ENCODE measurements at regions not wholly inside any gene's neighbourhood (a gene's known extent, or its start where the extent isn't known, plus 50 kb on each side); places are given as distances from the start of the nearest gene placed in this dataset.

DNA sequence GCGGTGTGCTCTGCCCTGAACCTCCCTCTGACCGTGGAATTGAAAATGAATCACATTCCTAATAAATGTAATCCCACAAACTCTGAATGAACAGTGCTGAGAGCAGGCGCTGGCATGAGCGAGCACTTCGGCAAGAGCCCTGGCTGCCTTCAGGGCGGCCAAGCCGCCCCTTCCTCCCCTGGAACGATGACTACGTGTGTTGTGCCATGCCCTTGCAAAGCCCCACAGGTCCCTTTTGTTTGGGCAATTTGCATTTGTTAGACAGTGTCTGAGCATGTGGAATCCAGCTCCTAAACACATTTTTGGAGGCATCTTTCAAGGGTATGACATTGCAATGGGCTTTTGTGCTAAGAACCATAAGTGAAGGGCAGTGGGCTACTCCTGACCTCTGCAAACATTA, 95.6 kb upstream of the MKI67 start:
- no peak for DNase-seq (ENCODE audit: low read depth)

DNA sequence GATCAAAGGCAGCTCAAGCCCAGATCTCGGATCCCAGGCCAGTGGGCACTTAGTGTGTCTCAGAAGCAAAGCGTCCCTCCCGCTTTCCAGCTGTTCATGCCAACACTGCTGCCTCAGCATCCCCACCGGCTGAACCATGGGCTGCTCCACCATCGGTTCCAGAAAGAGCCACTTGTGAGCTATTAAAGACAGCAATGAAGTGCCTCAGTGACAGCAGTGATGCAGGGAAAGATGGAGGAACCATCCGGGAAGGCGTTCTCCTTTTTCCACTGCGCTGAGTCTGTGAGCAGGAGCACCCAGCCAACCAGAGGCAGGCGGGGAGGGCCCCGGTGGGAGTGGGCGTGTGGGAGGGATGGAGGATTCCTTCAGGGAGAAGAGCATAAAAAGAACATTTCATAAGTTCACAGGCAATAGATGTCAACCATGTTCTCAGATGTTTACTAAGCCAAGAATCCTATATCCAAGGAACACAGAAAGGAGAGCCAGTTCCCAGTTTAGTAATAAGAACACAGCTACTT, 96.2 kb upstream of the MKI67 start:
- DNase-seq (ENCODE audit: low read depth) = no peak

DNA sequence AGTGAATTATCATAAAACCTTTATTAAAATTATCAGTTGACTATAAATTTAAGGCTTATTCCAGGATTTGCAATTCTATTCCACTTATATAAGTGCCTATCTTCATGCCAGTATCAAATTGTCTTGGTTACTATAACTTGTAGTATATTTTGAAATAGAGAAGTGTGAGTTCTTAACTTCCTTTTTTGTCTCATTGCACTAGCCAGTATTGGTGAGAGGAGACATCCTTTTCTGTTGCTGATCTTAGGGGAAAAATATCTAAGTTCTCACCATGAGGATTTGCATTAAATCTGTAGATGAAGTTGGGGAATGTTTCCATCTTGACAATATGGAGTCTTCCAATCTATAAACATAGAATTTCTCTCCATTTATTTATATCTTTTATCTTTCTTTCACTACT, 104.2 kb upstream of the MKI67 start:
- DNase-seq (ENCODE audit: low read depth) = no peak

GRCh38 chr10:128233422-128233821, 107.2 kb upstream of the MKI67 start:
- DNase-seq (ENCODE audit: low read depth) = no peak

DNA sequence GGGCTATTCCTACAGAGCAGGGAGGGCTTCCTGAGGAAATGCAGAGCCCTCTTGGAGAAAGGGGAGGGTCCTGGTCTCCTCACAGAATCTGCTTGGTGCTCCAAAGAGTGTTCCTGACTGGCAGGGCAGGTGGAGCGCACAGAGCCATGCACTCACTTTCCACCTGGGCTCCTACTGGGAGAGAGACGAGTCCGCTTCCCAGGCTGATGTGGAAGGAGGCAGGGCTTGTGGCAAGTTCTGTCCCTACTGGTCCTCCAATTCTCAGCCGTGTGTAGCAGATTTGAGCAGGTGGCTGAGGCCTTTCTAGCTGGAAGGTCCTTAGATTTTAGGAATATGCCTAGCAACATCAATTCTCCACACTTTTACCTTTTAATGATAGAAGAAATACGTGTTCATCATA, 111.5 kb upstream of the MKI67 start:
- DNase-seq (ENCODE audit: low read depth) = no peak

DNA sequence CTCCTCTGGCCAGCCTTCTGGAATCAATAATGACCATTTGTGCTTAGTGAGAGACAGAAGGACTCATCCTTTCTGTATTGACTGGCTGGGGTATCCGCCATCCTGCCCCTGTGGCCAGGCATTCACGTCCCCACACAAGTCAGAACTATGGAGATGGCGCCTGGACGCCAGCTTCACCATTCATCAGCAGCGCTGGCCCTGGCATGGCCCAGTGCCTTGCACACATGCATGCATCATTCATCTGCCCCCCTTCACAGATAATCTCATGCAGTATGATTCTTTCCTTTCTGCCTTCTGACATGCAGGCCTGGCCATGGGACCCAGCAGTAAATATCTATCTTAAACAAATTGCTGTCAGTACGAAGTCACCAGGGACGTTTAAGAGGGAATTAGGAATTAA, 114.8 kb upstream of the MKI67 start:
- no peak for DNase-seq (ENCODE audit: low read depth)

GRCh38 chr10:128242641-128243040, 116.4 kb upstream of the MKI67 start:
- DNase-seq (ENCODE audit: low read depth) = no peak

- no peak for DNase-seq (ENCODE audit: low read depth)
These were observed 118.8 kb upstream of the MKI67 start for GRCh38 chr10:128245026-128245425.

DNA sequence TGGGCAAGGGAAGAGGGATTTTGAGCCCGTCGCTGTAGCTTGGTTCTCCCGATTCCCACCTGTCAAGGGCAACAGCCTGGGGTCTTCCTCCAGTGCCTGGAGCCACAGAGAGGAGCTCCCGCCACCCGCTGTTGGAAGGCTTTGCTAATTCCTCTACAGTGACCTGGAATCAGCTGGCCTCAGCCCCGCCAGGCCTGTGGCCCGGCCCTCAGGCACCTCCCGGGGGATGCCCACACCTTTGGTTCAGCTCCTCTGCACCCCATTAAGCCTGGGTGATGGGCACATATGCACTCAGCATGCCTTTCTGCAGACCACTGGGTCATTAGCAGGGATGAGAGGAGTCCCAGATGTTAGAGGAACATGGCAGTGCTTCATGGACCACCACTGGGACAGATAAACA, 121.4 kb upstream of the MKI67 start:
- no peak for DNase-seq (ENCODE audit: low read depth)

DNA sequence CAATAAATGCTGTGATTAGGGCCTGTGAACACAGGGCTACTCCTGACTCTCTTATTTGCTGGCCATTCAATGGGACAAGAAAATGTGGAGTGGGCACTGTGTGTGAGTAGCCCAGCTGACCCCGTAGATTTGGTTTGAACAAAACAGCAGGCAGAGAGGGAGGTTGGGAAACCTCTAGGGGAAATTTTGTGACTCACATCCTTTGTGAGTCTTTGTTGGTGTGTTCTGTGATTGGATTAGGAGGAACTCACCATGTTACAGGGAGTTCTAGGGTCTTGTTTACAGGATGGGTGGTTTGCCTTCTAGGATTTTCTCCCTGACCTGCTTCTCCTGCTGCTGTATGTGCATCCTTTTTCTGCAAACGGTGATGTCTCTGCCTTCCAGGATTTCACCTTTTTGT, 128.3 kb upstream of the MKI67 start:
- no peak for DNase-seq (ENCODE audit: low read depth)

GRCh38 chr10:128257428-128257827, 131.2 kb upstream of the MKI67 start:
- DNase-seq (ENCODE audit: low read depth) = no peak

DNA sequence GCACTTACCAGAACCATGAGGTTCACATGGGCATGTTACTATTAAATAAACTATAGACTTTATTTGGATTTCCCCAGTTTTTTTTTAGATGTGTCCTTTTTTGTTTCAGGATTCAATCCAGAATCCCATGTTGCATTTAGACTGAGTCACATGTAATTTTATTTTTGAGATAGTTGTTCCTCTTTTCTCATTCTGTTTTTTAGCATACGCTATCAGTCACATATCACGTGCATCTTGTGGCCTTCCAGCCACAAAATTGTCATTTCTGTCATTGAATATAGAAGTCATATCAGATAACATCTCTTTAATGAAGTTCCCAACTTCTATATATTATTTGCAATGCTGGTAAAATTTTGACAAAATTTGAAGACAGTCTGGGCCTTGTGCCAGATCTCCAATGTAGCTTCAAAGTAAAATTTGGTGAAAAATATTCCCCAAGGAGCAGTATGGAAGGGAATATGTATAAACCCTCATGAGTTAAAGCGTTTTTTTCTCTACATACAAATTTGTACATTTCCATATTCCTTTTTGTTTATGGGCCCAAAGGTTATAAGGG, 132.3 kb upstream of the MKI67 start:
- no peak for DNase-seq (ENCODE audit: low read depth)

- no peak for DNase-seq (ENCODE audit: low read depth)
These were observed 137.9 kb upstream of the MKI67 start for GRCh38 chr10:128263891-128264688.

DNA sequence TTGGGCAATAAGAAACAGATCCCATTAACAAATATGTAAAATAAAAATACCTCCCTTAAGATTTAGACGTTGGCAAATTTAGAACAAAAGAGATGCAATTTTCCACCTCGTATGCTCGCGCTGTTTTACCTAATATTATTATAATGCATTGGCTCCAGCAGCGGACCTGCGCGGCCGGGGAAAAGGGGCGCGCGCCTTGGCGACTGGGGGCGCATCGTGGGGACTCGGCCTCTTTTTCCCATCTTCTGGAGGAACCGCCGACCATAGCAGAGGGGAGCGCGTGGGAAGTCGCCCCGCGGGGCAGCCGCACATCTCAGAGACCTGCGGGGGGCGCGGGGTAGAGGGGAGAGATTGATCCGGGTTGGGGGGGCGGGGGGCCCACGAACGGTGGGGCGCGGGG, 139.4 kb upstream of the MKI67 start:
- no peak for DNase-seq (ENCODE audit: low read depth)

GRCh38 chr10:128267581-128267980, 141.4 kb upstream of the MKI67 start:
- no peak for DNase-seq (ENCODE audit: low read depth)

- peak; percentile 58 for DNase-seq (ENCODE audit: low read depth)
These were observed 141.9 kb upstream of the MKI67 start for GRCh38 chr10:128268015-128268722.

DNA sequence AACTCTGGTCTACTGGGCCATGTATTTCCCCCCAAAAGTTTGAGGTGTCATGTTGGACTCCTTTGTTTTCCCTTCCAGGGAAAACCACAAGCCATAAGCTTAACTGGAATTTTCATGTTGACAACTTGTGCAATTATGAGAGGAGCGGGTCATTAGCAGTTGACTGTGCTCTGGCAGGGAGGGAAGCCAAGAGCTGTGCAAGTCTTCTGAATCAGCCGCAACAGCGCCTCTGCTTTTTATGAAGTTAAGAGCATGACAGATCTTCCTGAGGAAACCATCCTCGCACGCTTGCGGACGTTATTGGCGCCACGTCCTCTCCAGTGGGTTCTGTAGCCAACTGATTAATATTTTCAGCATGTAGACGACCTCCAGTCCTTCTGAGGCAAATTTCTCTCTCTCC, 148.7 kb upstream of the MKI67 start:
- DNase-seq (ENCODE audit: low read depth) = no peak

GRCh38 chr10:128275388-128276177, 149.4 kb upstream of the MKI67 start:
- DNase-seq (ENCODE audit: low read depth) = no peak

- DNase-seq (ENCODE audit: low read depth) = no peak
These were observed 151.1 kb upstream of the MKI67 start for GRCh38 chr10:128277267-128277840.

GRCh38 chr10:128278362-128278761, 152.1 kb upstream of the MKI67 start:
- no peak for DNase-seq (ENCODE audit: low read depth)

- no peak for DNase-seq (ENCODE audit: low read depth)
These were observed 154.0 kb upstream of the MKI67 start for GRCh38 chr10:128280271-128280670.

GRCh38 chr10:128281343-128281742, 155.1 kb upstream of the MKI67 start:
- DNase-seq (ENCODE audit: low read depth) = no peak
